Chondrocyte (in vitro differentiated cells): ENCODE measurements at regions not wholly inside any gene's neighbourhood (a gene's known extent, or its start where the extent isn't known, plus 50 kb on each side); places are given as distances from the start of the nearest gene placed in this dataset.

Experiments used
- DNase-seq: peaks from one replicate; pipeline ENCODE4 v3.0.0; 2021; ENCODE audit warnings: mixed read lengths, low spot score
- H3K27ac Mint-ChIP-seq: one replicate; pipeline ENCODE4 v1.8.0; 2021; ENCODE audit warnings: mild to moderate bottlenecking, moderate library complexity, mixed read lengths; ENCODE audit not compliant: unreplicated experiment
- H3K27me3 Mint-ChIP-seq: 2 replicates; pipeline ENCODE4 v1.8.0; 2021; ENCODE audit warnings: low read depth, mixed read lengths
- H3K36me3 Mint-ChIP-seq: 2 replicates; pipeline ENCODE4 v1.8.0; 2021; ENCODE audit warnings: low read depth, mixed read lengths
- H3K4me1 Mint-ChIP-seq: 2 replicates; pipeline ENCODE4 v1.8.0; 2021; ENCODE audit warnings: low read depth, mild to moderate bottlenecking, mixed read lengths
- H3K4me3 Mint-ChIP-seq: one replicate; pipeline ENCODE4 v1.8.0; 2021; ENCODE audit warnings: mild to moderate bottlenecking, moderate library complexity, mixed read lengths; ENCODE audit not compliant: unreplicated experiment
- H3K9me3 Mint-ChIP-seq: 2 replicates; pipeline ENCODE4 v1.8.0; 2021; ENCODE audit warnings: low read depth, mixed read lengths
- TF ChIP-seq, protein P1 (sequence below): fragments of 200-600 bp; sonication (generic); IDR thresholded peaks from 2 replicates; pipeline ENCODE4 v1.5.0; 2021; ENCODE audit warnings: antibody characterized with exemption, mild to moderate bottlenecking, moderate library complexity

DNA sequence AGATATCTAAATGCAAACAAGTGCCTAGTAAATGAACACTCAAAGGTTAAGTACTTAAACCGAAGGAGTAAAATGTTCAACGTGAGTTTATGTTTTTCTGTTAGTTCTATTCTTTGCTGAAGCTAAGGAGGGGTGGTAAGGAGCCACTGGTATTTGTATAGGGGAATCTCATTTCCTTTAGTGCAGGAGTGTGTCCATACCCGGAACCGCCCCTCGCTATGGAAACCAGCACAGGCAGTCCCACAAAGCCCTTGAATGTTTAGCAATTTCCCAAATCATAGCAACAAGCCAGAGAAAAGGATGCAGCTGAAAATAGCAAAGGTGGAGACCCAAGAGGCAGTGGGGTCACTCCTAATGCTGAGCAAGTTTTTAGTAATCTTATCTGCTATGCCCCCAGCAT, 78.8 kb upstream of the STK32A start:
- H3K36me3 Mint-ChIP-seq: no peaks in the 10 kb centered on the region
- no peak overlapping the region for H3K27ac Mint-ChIP-seq
- no peak overlapping the region for H3K4me3 Mint-ChIP-seq
- H3K4me1 Mint-ChIP-seq: no peaks in the 10 kb centered on the region
- no peak for DNase-seq
- TF ChIP-seq, protein P1, sequence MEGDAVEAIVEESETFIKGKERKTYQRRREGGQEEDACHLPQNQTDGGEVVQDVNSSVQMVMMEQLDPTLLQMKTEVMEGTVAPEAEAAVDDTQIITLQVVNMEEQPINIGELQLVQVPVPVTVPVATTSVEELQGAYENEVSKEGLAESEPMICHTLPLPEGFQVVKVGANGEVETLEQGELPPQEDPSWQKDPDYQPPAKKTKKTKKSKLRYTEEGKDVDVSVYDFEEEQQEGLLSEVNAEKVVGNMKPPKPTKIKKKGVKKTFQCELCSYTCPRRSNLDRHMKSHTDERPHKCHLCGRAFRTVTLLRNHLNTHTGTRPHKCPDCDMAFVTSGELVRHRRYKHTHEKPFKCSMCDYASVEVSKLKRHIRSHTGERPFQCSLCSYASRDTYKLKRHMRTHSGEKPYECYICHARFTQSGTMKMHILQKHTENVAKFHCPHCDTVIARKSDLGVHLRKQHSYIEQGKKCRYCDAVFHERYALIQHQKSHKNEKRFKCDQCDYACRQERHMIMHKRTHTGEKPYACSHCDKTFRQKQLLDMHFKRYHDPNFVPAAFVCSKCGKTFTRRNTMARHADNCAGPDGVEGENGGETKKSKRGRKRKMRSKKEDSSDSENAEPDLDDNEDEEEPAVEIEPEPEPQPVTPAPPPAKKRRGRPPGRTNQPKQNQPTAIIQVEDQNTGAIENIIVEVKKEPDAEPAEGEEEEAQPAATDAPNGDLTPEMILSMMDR: no peak
- no peaks in the 10 kb centered on the region for H3K9me3 Mint-ChIP-seq
- peaks cover 21% of the 10 kb centered on the region for H3K27me3 Mint-ChIP-seq

DNA sequence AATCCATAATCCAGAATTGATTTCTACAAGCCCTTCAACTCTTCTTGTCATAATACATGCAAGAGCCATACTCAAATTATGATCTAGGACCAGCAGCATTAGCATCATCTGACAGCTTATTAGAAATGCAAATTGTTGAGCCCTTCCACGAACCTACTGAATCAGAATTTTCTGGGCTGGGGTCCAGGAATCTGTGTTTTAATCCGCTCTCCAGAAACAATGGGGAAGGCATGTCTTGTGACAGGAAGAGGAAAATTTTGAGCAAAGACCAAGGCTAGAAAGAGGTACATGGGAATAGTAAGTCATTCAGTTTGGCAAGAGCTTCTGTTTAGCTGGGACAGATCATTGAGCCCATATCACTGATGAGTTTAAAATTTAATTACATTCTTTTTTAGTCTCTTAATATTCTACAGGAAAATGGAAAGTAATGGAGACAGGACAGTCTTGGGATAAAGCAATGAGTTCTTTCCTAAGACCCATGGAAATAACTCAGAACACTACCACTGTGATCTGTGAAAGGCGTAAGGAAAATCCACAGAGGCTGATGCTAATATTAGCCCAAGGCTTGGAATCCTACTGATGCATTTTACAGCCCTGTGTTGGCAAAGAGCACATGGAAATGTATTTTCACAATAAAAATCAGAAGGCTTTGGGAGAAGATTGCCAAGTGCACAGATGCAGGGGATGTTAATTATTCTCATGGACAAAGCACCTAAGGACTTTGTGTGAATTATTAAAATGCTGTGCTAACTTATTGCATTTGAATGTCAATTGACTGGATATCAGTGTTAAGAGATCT, 73.7 kb upstream of the STK32A start:
- no peaks in the 10 kb centered on the region for H3K36me3 Mint-ChIP-seq
- H3K9me3 Mint-ChIP-seq: peaks cover 2% of the 10 kb centered on the region
- no peaks in the 10 kb centered on the region for H3K4me1 Mint-ChIP-seq
- DNase-seq: no peak
- TF ChIP-seq, protein P1: no peak
- no peak overlapping the region for H3K27ac Mint-ChIP-seq
- H3K27me3 Mint-ChIP-seq: peaks cover 23% of the 10 kb centered on the region
- no peak overlapping the region for H3K4me3 Mint-ChIP-seq

- H3K4me3 Mint-ChIP-seq: no peak overlapping the region
- H3K9me3 Mint-ChIP-seq: peaks cover 2% of the 10 kb centered on the region
- H3K27me3 Mint-ChIP-seq: peaks cover 23% of the 10 kb centered on the region
- H3K36me3 Mint-ChIP-seq: no peaks in the 10 kb centered on the region
- no peaks in the 10 kb centered on the region for H3K4me1 Mint-ChIP-seq
- DNase-seq: no peak
- TF ChIP-seq, protein P1: no peak
- no peak overlapping the region for H3K27ac Mint-ChIP-seq
Measured at GRCh38 chr5:147162740-147163139, 72.1 kb upstream of the STK32A start.

DNA sequence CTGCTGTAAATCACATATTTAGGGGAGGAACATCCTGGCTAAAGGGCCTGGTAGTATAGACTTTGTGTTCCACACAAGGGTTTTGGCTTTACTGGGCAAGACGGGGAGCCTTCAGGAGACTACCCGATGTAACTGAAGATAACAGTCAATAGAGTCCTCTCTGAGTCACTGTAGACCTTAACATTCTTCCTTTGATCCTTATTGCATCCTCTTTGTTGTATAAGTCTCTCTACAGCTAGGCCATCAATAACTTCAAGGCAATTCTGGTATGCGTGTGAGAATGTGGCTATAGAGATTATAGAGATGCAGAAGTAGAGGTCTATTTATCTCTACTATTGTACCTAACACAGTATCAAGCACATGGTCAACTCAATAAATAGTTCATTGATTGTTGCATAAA, 67.3 kb upstream of the STK32A start:
- no peak overlapping the region for H3K4me3 Mint-ChIP-seq
- TF ChIP-seq, protein P1: no peak
- DNase-seq: no peak
- no peaks in the 10 kb centered on the region for H3K36me3 Mint-ChIP-seq
- peaks cover 14% of the 10 kb centered on the region for H3K4me1 Mint-ChIP-seq
- H3K9me3 Mint-ChIP-seq: peaks cover 2% of the 10 kb centered on the region
- H3K27ac Mint-ChIP-seq: no peak overlapping the region
- peaks cover 3% of the 10 kb centered on the region for H3K27me3 Mint-ChIP-seq

- TF ChIP-seq, protein P1: no peak
- H3K4me3 Mint-ChIP-seq: no peak overlapping the region
- H3K9me3 Mint-ChIP-seq: peaks cover 2% of the 10 kb centered on the region
- H3K27ac Mint-ChIP-seq: no peak overlapping the region
- H3K36me3 Mint-ChIP-seq: no peaks in the 10 kb centered on the region
- DNase-seq: no peak
- H3K4me1 Mint-ChIP-seq: peaks cover 14% of the 10 kb centered on the region
- no peaks in the 10 kb centered on the region for H3K27me3 Mint-ChIP-seq
Measured at GRCh38 chr5:147168578-147169327, 66.1 kb upstream of the STK32A start.
